CD4-positive, alpha-beta T cell treated with Interleukin-1 beta for 1 hour (primary cell): ENCODE measurements at regions not wholly inside any gene's neighbourhood (a gene's known extent, or its start where the extent isn't known, plus 50 kb on each side); places are given as distances from the start of the nearest gene placed in this dataset.

Source experiments
- DNase-seq, 2 donors: peaks; one replicate each; pipeline ENCODE4 v3.0.0-alpha.2; 2020 to 2022

DNA sequence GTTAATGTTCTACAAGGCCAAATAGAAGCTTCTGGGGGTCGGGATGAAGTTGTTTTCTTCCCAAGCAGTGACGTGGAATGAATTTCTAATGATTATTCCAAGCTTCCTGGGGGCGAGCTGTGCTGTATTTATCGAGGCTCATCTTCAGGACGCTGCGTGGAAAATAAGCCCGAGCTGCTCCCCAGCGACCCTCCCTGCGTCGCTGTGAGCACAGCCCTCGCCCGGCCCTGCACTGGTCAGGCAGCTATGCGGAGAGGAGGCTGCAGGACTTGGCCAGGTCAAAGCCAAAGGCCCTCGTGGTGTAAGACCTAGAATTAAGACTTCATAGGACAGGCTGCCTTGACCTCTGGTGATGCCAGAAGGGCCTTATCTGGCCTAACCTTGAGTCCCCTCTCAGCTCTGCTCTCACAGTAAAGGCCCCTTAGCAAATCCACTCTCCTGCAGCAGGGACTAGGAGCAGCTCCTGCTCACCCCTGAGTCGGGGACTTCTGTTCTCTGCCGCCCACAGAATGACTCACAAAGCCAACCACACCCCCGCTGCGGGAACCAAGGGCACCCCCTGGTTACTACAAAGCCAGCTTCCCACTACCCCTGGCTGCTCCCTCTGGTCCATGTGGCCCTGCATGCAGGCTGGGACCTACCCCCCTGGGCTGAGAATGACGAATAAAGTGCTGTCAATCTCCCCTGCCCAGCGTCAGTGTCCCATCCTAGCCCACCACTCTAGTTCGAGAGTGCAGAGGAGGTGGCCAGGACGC lies 501.6 kb downstream of the TCERG1L start:
- no peak for DNase-seq

- no peak for DNase-seq
Measured at GRCh38 chr10:130810856-130811255, 500.7 kb downstream of the TCERG1L start.

- DNase-seq, result no peak
Measured at GRCh38 chr10:130812381-130813148, 499.0 kb downstream of the TCERG1L start.

GRCh38 chr10:130814610-130815009 lies 496.9 kb downstream of the TCERG1L start:
- no peak for DNase-seq

- DNase-seq, result no peak
Measured at GRCh38 chr10:130816116-130816901, 495.2 kb downstream of the TCERG1L start.

- no peak for DNase-seq
Measured at GRCh38 chr10:130817046-130817624, 494.4 kb downstream of the TCERG1L start.

GRCh38 chr10:130817674-130818073 lies 493.8 kb downstream of the TCERG1L start:
- DNase-seq, result no peak

GRCh38 chr10:130820880-130821482 lies 490.5 kb downstream of the TCERG1L start:
- DNase-seq, result no peak

GRCh38 chr10:130824230-130825014 lies 487.1 kb downstream of the TCERG1L start:
- DNase-seq, result no peak

- DNase-seq, result no peak
Measured at GRCh38 chr10:130833596-130833995, 477.9 kb downstream of the TCERG1L start.

DNA sequence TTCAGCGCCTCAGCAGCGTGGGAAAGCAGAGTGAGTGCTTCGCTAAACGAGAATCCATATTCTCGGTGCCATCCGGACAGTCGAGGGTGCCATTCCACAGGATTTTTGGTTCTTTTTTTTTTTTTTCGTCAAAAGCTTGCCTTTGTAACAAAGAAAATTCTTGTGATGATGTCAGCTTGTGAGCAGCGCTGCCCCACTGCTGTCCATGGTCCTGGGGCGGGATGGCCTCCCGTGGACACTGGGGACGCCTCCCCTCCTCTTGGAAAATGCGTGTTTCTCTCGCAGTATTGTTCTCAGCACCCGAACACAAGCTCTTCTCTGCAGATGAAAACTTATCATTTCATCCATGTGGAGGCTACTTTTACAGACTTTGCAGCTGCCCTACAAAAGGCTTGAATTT lies 477.4 kb downstream of the TCERG1L start:
- DNase-seq, result no peak

DNA sequence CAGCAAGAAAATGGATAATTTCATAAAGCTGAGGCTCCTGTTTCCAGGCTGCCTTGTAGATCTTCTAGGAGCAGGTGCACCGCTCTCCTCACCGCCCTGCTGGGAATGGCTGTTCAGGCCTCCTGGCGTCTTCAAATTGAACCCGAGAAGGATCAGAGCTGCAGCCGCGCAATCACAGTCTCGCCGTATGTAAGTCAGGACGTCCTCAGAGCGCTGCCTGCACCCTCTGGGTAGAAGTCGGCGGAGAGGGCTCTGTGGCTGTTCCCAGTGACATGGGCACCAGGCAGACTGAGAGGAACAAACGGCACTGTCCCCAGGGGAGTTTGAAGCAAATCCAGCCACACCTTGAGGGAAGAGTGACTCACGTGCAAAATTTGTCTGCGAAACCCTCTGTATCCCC lies 476.9 kb downstream of the TCERG1L start:
- DNase-seq, result no peak

DNA sequence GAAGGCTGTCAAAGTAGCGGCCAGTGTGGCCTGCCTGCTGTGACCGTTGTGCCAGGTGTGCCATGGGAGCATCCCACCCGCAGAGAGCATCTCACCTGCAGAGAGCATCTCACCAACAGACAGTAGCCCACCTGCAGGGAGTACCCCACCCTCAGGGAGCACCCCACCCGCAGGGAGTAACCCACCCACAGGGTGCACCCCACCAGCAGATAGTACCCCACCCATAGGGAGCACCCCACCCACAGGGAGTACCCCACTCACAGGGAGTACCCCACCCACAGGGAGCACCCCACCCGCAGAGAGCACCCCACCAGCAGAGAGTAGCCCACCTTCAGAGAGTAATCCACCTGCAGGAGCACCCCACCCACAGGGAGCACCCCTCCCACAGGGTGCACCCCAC lies 476.5 kb downstream of the TCERG1L start:
- no peak for DNase-seq

DNA sequence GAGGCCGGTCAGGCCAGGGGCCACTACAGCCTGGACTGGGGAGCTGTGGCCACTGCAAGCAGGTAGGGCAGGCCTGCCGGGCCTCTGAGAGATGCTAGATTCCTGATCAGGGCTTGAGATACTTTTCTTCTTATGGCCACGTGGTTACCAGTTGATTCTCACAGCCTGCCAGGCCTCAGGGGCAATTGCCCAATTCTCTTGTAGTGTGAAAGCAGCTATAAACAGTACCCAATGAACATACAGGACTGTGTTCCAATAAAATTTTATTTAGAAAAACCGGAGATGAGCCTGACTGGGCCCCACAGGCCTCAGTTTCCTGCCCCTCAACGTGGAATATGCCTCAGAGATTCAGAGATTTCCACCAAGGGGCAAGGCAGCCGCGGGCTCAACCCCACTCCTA lies 475.2 kb downstream of the TCERG1L start:
- DNase-seq, result no peak

DNA sequence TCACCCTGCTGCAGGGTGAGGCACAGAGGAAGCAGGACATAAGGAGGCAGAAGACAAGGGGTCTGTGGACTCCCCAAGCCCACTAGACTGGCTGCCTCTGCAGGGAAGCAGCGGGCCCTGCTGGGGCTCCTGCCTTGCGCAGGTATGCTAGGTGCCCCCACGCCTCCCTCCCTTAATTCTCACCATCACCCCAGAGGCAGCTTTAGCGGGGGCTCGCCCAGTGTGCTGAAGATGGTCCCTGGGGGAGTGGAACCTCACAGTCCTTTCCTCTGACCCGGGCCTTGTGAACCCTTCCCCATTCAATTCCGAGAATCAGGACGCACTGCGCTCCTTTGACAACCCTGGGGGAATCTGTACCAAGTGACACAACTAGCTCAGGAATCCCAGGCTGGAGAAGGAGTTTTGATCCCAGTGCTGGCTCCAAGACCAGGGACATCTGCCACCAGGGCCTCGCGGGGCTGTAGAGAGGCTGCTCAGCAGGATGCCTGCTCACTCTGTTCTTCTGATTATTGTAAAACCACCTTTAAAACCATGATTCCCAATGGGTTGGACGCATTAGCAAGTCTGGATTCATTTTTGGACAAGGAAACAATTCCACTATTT lies 468.4 kb downstream of the TCERG1L start:
- no peak for DNase-seq

GRCh38 chr10:130844310-130844709 lies 467.2 kb downstream of the TCERG1L start:
- no peak for DNase-seq

DNA sequence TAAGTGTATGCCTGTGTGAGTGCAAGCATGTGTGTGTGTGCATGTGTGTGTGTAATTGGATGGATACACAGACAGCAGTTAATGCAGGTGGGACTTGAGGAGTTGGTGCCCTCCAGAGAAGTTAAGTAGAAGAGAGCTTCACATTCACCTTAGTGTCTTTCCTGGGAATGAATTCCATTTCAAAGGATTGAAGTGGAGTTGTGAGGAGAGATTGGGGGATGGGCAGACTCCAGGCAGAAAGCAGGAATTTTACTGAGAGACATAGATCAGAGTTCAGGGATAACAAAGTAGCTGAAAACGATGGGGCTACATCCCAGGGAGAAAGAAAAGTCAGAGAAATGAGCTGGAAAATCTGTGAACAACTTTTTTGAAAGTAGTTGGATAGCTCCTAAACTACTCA lies 464.4 kb downstream of the TCERG1L start:
- no peak for DNase-seq

DNA sequence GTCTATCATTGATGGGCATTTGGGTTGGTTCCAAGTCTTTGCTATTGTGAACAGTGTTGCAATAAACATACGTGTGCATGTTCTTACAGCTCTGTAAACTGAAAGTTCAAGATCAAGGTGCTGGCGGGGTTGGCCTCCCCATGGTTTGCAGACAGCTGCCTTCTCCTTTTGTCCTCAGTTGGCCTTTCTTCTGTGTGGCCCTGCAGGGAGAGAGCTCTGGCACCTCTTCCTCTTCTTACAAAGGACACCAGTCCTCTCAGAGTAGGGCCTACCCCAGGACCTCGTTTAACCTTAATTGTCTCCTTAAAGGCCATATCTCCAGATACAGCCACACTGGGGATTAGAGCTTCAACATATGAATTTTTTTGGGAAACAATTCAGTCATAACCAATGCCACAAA lies 462.7 kb downstream of the TCERG1L start:
- DNase-seq, result no peak

- DNase-seq, result no peak
Measured at GRCh38 chr10:130854151-130854550, 457.4 kb downstream of the TCERG1L start.

DNA sequence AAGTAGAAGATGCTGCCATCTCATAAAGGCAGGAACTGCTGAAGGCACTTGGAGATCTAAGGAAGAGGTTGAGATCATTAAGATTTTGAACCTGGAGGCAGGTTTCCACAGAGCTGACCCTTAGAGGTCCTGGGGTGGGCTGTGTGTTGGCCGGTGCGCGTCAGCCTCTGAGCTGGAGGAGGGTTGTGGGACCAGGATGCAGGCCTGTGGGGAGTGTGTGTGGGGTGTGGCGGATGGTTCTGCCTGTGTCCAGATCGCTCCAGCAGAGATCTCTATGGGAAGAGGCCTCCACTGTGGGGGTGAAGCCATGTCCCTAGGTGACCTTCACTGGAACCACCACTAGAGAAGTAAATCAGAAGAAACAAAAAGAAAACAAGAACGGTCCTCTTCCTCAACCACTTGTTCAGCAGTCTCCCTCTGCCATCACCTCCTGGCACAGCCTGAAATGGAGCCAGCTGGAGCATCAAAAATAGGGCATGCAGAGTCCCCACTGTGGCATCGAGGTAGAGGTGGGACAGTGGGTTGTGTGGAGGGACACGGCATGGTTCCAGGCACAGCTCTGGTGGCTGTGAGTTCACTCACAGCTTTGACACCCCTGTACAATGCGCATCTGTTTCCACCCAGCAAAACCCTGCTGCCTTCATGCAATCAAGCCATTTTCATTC lies 453.8 kb downstream of the TCERG1L start:
- DNase-seq, result no peak

- DNase-seq, result no peak
Measured at GRCh38 chr10:130858626-130859025, 452.9 kb downstream of the TCERG1L start.
